Renal pelvis (tissue), 1 donor: ENCODE measurements at regions not wholly inside any gene's neighbourhood (a gene's known extent, or its start where the extent isn't known, plus 50 kb on each side); places are given as distances from the start of the nearest gene placed in this dataset.

Experiments
- DNase-seq: peaks from one replicate; pipeline ENCODE4 v3.0.0-alpha.2; 2013

DNA sequence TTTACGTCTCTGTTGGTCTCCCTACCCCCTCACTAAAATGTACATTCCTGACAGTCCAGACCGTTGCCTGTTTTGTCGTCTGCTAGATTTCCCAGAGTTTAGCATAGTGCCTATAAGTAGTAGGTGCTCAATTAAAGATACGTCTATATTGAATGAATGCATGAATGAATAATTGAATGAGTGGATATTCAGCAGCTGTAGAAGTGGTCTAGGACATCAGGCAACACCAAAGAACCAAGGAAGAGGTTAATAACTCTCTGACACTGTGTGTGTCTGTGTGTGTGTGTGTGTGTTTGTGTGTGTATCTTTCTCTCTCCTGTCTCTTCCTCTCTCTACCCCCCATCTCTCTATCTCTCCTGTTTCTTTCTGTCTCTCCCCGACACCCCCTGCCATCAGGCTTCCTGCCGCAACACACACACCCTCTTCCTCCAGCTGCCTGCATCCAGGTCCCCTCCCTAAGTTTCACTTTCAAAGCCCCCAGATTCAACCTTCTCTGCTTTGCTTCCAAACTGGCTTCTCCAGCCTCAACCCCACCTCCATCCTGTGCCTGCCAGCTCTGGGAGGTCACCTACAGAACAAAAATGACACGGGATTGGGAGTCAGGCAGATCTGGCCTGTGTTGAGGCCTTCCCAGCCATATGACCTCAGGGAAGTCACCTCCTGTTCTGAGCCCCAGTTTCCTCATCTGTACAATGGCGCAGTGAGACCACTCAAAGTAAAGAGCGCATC lies 119.9 kb upstream of the NCOR2 start:
- DNase-seq = no peak

DNA sequence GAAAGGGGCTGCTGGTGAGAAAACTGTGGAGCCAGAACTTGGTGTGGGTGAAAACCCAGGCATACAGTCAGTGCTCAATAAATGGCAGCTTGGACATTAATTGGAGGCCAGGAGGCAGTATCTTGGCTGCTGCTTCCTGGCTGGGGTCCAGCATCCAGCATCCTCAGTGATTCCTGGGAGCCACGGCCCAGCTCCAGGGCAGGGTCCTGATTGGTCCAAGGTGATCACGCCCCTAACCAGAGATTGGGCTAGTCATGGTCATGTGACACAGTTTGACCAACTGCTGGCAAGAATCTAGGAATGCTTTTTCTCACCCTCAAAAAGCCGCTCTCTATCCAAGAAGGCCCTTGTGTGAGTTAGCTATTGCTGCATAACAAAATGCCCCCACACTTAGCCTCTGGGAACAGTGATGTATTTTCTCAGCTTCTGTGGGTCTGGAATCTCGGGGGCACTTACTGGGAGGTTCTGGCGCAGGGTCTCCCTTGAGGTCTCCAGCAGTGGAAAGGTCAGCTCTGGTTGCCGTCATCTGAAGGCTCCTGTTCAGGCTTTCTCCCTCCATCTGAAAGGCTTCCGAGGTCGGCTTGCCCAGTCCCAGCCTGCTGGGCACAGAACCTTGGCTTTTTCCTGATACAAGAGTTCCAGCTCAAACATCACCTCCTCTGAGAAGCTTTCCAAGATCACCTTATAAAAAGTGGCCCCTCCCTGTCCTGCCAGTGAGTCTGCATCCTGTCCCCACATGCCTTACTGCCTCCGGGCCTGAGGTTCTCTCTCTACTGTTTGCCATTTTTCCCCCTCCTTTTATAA lies 119.2 kb upstream of the NCOR2 start:
- no peak for DNase-seq

DNA sequence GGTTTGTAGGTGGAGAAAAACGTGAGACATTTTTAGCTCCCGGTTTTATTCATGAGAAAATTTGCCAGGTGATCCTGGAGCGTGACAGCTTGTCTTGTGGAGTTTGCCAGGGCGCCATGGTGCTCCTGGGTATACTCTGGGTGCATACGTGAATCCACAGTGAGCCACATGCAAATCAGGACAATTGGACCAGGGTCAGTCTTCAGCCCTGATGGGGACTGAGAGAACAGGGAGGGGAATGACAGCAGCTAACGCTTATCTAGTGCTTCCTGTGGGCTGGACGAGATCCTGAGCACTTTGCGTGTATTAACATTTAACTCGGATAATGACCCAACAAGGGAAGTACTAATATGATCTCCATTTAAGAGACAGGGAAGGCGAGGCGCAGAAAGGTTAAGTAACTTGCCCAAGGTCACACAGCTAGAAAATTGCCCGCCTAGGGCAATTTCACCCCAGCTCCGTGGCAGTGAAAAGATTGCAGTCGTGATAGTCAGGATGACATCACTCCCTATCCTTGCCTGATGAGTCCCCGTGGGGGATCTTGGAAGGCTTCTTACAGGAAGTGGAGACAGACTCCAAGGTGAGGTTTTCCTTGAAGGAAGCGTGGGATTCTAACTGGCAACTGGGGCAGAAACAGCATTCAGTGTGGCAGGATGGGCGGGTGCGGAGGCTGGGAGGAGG lies 118.4 kb upstream of the NCOR2 start:
- no peak for DNase-seq

DNA sequence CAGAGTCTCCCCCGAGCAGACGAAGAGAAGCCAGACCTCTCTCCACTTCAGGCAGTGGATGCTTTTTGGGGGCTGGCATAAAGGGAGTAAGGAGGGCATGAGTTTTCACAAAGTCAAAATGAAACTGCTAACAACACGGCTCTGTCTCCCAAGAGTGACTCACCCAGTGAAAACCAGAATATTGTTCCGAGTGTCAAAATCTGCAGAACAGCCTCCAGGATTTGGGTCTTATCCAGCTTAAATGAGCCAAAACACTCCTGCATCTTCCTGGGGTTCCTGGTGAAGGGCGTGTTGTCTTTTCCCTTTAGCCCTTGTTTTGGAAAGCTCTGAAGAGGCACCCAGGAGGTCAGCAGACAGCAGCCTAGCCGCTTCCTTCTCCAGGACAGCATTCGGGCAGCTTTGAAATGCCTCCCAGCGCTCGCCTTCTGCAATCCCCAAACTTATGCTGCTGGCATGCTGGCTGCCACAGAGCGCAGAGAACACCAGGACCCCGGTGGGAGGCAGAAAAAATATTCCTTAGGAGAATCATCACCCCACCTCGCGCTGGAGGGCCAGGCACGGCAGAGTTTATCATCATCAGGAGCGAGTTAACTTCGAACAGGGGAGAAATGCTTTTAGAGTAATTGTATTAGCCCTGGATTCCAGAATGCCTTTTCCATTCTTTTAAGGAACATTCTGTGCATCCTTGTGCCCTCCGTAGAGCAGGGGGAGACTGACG lies 117.7 kb upstream of the NCOR2 start:
- no peak for DNase-seq

DNA sequence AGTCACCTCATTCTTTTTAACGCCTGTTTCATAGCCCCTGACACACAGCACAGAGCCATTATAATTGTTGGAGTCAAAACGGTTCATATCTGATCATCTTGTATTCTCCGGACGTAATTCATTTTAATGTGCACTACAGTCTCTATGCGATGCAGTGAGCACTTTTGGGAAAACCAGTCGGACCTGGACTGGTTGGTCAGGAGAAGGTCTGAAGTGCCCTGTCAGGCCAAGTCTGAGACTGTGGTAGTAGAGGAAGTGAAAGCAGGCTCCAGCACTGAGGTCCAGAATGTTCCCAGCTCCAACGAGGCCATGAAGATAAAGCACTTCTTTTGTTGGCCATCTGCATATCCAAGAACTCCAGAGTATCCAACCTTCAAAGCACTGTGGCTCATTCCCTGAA lies 117.1 kb upstream of the NCOR2 start:
- no peak for DNase-seq

DNA sequence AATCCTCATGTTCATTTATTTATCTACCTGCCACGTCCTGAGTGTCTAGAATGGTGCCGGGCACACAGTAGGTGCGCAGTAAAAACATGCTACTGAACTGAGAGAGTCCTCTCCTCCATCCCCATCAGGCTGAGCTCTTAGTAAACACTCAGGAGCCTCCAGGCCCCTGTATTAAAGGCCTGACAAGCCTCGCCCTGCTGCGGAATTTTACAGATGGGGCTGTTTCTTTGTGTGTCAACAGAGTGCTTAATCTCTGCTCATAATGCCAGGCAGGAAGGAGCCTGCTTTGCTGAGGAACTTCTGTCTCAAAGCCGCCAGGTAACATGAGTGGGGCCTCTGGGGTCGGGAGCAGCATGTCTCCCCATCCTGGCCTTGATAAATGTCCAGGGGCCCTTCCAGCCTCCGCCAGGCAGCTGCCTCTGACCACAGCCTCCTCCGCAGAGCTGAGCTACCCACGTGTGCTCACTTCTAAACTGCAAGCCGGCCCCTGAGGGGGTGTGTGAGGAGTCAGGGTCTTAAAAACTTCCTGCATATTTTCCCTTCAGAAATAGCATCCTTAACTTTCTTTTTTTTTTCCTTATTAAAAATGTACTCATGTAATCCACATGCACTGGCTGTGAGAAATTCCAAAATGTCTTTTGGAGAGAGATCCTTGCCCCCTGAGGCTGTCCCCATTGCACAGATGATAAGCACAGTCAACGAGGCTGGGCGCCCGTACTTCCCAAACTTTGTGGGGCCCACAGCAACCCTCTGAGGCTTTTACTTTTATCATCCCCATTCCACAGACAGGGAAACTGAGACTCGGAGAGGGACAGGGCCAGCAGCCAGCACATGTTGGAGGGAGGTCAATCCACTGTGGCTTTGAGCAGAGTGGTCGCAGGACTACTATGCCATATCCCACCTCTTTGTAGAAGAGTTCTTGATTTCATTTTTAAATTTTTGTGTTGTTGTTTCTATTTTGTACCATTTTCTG lies 116.0 kb upstream of the NCOR2 start:
- no peak for DNase-seq

DNA sequence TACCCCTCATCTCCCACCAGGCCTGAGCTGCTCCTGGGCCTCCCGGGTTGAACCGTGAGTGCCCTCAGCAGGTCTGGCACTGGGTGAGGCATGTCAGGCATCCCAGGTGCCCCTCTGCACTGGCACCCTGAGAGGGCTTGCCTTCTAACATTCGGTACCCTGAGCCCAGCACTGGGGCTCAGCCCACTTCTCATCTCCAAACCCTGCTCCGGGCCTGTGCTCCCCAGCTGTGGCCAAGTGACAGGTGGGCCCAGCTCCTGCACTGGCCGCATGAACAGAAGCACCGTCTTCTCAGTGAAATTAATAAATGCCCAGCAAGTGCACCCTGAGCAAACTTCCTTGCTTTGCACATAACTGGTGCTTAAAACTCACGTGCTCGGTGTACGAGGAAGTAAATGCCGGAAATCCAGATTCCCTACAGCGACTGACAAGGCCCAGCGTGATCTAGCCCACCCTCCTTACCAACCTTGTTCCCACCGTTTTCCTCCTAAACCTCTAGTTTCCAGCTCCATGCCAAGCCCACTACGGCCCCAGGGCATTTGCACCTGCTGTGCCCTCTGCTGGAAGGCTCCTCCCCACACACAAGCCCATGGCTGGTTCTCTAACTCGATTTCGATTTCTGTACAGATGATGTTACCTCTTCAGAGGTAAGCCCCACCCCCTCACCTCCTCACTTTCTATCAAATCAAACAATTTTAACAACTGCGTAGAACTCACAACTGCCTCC lies 115.2 kb upstream of the NCOR2 start:
- no peak for DNase-seq

DNA sequence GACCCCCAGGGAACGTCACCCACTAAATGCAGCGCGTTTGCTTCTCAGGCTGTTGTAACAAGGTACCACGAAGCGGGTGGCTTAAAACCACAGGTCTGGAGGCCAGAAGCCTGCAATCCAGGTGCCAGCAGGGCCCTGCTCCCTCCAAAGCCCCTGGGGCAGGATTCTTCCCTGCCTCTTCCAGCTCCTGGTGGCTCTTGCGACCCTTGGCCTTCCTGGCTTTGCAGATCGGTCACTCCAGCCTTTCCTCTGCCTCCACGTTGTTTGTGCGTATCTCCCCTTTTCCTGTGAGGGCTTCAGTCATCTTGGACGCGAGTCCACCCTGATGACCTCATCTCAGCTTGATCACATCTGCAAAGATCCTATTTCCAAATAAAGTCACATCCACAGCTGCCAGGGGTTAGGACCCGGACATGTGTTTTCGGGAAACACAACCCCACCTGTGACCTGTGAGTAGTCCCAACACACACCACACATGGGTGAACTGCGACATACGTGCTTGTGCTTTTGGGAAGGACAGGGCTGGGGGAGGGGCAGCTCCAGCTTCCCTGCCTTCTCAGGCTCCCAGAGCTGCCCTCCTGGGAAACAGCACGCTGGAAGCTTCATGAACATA lies 114.5 kb upstream of the NCOR2 start:
- DNase-seq = no peak

DNA sequence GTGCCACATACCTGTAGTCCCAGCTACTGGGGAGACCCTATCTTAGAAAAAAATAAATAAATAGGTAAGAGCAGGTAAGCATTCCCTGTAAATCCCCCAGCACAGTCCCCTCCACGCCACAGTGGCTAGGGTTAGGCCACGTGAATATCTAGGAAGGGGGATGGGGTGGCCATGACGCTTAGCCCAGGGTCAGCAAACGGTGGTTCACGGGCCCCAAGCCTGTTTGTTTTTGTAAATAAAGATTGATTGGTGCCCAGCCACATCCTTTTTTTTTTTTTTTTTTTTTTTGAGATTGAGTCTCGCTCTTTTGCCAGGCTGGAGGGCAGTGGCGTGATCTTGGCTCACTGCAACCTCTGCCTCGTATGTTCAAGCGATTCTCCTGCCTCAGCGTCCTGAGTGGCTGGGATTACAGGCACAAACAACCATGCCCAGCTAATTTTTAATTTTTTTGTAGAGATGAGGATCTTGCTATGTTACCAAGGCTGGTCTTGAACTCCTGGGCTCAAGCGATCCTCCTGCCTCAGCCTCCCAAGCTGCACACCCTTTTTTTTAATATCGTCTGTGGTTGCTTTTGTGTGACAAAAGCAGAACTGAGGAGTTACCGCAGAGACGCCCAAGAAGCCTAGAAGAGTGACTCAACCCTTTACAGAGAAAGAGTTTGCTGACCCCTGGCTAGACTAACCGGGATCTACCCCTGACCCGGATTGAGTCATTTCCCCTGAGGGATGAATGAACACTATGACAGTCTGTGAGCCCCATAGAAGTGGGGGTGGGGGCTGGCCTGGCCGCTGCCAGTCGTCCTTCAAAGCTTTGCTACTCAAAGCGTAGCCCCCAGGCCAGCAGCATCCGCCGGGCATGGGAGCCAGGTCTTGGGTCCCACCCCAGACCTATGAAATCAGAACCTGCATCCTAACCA lies 113.7 kb upstream of the NCOR2 start:
- DNase-seq = no peak

DNA sequence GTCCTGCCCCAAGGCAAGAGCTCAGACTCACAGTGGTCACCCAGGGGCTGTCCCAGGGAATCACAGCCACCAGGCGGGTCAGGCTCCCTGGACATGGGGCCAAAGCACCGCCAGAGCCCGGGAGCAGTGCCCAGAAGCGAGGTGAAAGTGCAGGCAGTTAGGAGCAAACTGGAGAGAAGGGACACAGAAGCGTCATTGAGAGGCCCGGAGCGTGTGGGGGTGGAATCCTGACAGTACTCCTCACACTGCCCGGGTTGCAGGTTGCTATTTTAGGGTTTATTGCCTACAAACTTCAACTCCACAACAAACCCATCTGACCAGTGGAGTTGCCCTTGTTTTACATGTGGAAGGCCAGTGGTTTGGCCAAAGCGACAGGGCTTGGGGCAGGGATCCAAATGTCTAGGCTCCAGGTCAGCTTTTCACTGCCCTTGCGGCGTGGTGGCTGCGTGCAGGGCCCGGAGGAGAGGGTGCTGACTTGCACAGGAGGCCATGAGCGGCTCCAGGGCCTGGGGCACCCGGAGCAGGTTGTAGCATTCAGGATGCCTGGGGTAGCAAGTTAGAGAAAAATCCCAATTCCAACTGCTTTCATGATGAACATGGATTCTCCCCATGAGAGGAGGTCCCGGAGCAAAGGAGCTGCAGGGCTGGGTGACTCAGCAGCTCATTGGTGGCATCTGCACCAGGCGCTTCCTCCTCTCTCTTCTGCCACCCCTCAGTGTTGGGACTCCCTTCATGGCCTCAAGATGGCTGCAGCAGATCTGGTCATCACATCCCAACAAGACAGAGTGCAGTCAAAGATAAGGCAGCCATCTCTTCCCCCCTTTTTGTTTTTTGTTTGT lies 112.3 kb upstream of the NCOR2 start:
- DNase-seq = no peak

DNA sequence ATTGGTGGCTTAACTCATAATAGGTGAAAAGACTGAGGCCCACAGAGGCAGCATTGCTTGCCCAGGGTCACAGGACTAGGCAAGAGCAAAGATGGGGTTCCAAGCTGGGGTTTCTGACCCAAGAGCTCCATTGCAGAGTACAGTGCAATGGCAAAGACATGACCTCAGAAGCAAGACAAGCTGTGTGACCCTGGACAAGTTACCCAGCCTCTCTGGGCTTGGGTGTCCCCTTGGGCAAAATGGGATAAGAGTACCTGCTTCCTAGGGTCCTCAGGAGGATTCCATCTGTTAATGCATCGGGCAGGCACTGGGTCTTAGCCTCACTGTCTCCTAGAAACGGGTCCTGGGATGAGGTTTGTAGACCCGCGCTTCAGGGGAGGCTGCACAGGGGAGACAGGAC lies 111.6 kb upstream of the NCOR2 start:
- DNase-seq = no peak

DNA sequence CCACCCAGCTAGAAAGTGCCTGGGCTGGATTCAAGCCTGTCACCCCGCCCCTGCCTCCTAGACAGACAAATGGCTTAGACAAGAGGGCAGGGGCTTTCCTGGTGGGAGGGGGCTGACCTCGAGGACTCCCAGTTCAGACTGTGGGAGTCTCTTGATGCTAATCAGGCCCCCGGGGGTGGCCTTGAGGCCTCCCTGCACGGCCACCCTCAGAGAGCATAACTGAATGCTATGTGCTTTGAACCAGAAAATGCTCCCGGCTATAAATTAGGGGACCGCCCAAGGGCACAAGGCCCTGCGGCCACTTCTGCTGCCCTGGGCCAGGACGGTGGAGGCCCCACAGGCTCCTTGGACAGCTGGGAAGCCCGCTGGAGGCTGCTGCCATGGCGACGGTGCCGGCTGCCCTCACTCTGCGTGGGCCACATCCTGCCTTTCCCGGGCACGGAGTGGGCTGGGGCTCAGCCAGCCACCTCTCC lies 111.0 kb upstream of the NCOR2 start:
- DNase-seq = peak; percentile 73

DNA sequence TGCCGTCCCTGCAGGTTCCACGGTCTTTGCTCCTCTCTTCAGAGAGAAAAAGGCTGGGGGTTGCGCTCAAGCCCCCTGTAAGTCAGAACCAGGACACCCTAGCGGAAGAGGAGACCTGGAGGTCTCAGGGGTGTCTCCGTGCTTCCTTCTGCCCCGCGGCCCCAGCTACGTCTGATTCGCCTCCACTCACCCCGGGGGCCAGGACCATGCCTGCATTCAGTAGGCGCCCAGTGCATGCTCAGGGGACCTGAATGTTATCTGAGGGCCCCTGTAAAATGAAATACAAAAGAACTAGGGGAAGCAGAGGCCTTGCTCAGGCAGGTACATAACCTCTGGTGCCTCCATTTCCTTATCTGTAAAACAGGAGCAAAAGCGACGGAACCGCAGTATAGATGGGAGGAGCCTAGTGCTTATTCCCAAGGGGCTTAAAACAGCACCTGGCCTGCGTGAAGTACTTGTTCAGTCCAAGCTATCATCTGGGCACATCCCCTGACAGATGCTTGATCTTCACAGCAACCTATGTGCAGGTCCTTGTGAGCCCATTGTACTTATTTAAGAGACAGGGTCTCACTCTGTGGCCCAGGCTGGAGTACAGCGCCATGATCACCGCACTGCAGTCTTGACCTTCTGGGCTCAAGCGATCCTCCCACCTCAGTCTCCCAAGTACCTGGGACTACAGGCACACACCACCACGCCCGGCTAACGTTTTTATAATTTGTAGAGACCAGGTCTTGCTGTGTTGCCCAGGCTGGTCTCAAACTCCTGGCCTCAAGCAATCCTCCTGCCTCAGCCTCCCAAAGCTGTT lies 110.3 kb upstream of the NCOR2 start:
- no peak for DNase-seq

DNA sequence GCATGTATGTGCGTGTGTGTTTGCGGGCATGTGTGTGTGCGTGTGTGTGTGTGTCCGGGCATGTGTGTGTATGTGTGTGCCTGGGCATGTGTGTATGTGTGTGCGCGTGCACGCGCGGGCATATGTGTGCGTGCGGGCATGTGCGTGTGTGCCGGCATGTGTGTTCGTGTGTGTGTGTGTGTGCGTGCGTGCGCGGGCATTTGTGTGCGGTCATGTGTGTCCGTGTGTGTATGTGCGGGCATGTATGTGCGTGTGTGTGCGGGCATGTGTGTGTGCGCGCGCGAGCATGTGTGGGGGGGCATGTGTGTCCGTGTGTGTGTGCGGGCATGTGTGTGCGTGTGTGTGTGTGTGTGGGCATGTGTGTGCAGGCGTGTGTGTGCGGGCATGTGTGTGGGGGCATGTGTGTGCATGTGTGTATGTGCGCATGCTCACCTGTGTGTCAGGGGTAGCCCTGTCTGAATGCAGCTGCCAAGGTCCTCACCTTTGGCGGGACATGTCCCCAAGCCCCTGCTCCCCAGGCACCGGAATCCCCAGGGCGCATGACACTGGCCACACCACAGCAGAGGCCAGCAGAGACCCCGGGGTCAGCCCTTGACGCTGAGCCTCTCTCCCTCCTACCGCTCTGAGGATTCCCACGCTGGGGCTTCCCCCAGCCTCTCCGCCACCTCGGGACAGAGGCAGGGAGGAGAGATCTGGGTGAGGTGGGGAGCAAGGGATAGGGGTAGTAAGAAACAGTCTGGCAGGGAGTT lies 109.5 kb upstream of the NCOR2 start:
- no peak for DNase-seq

DNA sequence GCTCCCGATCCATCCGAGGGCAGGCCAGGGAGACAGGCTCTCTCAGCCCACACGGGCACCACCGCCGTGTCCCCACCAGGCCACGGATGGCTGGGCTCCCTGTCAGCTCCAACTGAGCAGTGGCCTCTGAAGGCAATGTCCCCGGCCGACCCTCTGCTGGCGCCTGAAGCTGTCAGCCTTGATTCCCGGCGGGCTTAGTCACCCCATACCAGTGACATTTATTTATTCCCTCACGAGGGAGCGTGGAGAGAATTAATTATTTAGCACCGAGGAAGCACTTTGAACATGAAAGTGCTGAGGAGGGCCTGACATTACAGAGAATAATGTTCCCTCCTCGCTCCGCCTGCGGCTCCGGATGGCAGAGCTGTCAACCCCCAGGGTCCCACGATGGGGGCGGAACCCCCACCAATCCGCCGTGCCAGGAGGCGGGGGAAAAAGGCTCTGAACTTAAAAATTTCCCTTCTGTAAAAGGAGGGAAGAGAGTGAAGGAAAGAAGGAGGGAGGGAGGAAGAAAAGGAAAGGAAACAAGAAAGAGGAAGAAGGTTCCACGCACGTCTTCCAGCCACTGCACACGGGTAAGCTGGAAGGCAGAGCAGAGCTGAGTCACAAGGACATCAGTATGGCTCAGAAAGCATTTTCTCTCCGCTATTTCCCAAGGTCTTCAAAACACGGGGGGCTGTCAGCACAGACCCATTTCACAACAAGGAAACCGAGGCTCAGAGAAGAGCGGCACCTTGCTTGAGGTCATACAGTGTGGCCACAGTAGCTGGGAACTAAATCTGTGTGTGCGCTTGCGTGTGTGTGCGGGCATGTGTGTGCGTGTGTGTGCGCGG lies 108.7 kb upstream of the NCOR2 start:
- DNase-seq = peak; percentile 71
